GM12891 (cell line): ENCODE measurements at regions not wholly inside any gene's neighbourhood (a gene's known extent, or its start where the extent isn't known, plus 50 kb on each side); places are given as distances from the start of the nearest gene placed in this dataset.

Source experiments
- DNase-seq: peaks from one replicate; pipeline ENCODE4 v3.0.0; 2011; ENCODE audit warnings: low spot score; ENCODE audit not compliant: insufficient read length
- FAIRE-seq: peaks from 2 replicates; lab custom pipeline; 2011; peaks lifted over from hg19 to GRCh38; lab: Jason Lieb, UNC
- PAX5 ChIP-seq: IDR thresholded peaks from 2 replicates; pipeline ENCODE4 v1.6.1; 2011; ENCODE audit warnings: low read length, moderate library complexity, mild to moderate bottlenecking; ENCODE audit not compliant: insufficient read depth, severe bottlenecking
- POLR2A ChIP-seq: IDR thresholded peaks from 2 replicates; pipeline ENCODE4 v1.6.1; 2011; ENCODE audit warnings: low read depth, low read length, control low read depth
- POLR2AphosphoS5 ChIP-seq: IDR thresholded peaks from 2 replicates; pipeline ENCODE4 v1.6.1; 2011; ENCODE audit warnings: low read depth, low read length, control low read depth
- POU2F2 ChIP-seq: IDR thresholded peaks from 2 replicates; pipeline ENCODE4 v1.6.1; 2011; ENCODE audit warnings: low read depth, mild to moderate bottlenecking, control low read depth, low read length, moderate library complexity
- SPI1 ChIP-seq: IDR thresholded peaks from 2 replicates; pipeline ENCODE4 v1.6.1; 2011; ENCODE audit warnings: low read depth, low read length, control low read depth
- TAF1 ChIP-seq: IDR thresholded peaks from 2 replicates; pipeline ENCODE4 v1.6.1; 2011; ENCODE audit warnings: low read depth, low read length, control low read depth

DNA sequence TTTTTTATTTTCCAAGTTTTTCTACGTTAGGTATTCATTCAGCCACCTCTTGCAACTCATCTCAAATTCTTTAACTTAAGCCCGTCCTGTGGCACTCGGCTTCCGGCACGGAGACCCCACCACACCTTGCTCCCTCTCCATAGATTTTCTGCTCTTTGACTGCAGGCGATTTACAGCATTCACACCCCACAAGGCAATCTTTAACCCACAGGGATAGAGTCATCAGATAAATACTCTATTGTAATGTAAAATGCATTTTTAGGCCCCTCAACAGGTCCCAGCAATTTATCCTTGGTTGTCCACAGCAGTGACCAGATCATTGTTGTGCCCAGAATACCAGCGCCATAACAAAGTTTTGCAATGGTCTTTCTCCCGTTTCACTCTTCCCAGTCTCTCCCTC is 132.3 kb upstream of the EPHA4 start:
- FAIRE-seq = no peak

DNA sequence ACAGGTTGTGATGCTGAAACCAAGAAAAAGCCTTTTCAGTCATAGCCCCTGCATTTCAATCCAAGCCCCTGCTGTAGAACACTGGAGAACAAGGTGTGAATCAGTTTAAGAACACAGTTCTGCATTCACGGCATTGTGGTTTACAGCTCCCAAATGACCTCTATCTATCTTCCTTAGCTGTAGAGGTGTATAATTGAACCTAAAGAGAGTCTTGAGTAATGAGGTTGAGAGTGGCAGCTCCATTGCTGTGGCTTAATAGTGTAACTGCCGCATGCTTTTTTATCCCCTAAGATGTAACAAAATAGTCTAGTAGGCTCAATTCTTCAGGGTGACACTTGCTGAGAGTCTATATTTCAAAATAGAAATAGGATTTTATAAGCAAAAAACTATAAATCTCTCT is 121.3 kb upstream of the EPHA4 start:
- DNase-seq (no peak), FAIRE-seq (no peak)
- TF ChIP-seq POLR2A (no peak), TAF1 (no peak), POLR2AphosphoS5 (no peak), PAX5 (no peak), SPI1 (no peak), POU2F2 (no peak)

More for the DNA sequence above, 132.3 kb upstream of the EPHA4 start:
- no peak for TF ChIP-seq TAF1
- no peak for TF ChIP-seq POLR2A
- TF ChIP-seq PAX5 = no peak
- TF ChIP-seq SPI1 = no peak
- no peak for TF ChIP-seq POLR2AphosphoS5
- TF ChIP-seq POU2F2 = no peak
- no peak for DNase-seq

DNA sequence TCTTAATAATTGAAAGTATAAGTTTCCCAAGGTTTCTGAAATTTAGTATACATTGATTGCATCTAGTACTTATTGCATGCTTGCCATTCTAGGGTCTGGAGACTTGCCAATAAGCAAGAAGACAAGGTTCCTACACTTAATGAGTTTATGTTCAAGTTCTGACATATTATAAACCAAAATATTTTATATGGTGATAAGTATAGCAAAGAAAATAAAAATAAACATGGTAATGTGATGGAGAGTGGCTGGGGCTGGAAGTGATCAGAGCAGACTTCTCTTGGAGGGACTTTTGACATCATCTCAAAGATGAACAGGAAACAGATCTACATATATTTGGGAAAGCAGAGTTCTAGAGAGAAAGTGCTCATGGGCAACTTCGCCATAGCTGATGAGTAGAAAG is 119.5 kb upstream of the EPHA4 start:
- no peak for FAIRE-seq
- TF ChIP-seq POU2F2 = no peak
- no peak for TF ChIP-seq POLR2A
- TF ChIP-seq POLR2AphosphoS5 = no peak
- no peak for TF ChIP-seq SPI1
- no peak for TF ChIP-seq TAF1
- TF ChIP-seq PAX5 = no peak
- no peak for DNase-seq

DNA sequence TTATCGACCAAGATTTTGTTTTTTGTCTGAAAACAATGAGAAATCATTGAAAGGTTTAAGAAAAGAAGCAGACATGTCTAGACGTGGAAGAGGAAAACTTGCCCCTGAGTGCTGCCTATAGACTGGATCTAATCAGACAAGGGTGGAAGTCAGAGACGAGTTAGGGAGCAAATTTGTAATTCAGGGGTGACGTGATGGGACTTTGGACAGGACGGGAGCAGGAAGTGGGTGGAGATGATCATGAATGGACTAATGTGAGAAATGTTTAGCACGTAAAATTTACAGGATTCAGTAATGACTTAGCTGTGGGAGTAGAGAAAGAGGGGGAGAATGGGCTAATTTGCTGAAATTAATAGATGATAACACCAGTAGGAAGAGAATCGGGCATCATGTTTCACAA is 117.0 kb upstream of the EPHA4 start:
- TF ChIP-seq PAX5 = no peak
- TF ChIP-seq TAF1 = no peak
- TF ChIP-seq POLR2A = no peak
- no peak for TF ChIP-seq POU2F2
- no peak for TF ChIP-seq POLR2AphosphoS5
- TF ChIP-seq SPI1 = no peak
- DNase-seq (no peak), FAIRE-seq (no peak)

DNA sequence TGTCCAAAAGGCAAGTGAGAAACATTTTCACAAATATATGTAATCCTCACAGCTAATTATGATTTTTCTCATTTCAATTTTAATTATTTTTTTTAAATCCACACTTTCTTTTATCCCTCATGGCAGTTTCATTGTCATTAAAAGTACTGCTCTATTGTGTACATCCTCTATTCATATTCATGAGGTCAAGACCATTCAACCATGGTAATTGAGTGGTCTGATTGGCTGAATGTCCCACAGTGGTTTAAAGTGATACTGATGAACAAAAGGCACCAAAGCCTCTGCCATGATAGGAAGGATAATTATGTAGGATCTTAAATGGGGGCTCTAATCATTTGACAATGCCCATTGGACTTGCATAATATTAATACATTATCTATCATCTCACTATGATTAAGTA is 108.4 kb upstream of the EPHA4 start:
- TF ChIP-seq POLR2AphosphoS5 (no peak), POU2F2 (no peak), TAF1 (no peak), POLR2A (no peak), SPI1 (no peak), PAX5 (no peak)
- DNase-seq (no peak), FAIRE-seq (no peak)

DNA sequence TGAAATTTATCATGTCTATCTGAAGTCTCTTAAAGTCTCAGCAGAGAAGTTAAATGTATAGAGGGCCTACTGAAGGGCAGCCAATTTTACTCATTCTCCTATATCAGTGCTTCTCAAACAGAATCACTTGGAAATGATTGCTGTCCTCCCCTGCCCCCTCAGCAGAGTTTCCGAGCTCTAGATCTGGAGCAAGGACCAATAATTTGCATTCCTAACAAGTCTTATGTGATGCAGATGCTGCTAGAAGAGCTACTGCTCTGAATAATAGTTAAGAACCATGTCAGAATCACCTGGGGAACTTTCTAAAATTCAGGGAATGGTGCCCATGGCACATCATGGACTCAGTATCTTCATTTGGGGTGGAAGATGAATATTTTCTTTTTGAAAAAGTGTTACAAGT is 105.6 kb upstream of the EPHA4 start:
- FAIRE-seq (no peak), DNase-seq (no peak)
- TF ChIP-seq TAF1 (no peak), POLR2A (no peak), SPI1 (no peak), POLR2AphosphoS5 (no peak), POU2F2 (no peak), PAX5 (no peak)

DNA sequence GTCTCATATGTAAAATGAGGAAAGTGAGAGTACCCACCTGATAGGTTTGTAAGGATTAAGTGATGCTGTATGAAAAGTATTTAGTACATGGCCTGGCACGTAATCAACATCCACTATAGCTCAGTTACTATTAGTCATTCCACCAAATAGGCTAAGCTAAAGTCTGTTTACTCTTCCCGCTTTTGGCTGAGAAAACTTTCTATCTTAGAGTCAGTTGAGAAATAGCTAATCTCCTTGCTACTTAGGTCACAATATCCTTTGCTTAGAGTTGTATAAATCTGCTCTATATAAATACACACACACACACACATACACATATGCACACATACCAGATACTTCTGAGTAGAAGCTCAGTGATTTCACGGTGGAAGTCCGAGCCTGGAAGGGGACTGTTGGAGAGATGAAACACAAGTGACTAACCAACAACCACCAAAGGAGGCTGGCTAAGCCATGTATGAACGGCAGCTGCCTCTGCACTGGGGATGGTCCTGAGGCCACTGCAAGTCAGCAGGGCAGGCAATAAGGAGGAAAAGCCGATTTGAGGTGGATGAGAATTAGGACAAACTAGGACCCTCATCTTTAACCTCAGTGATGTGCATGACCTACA is 104.6 kb upstream of the EPHA4 start:
- DNase-seq = no peak
- FAIRE-seq = no peak

DNA sequence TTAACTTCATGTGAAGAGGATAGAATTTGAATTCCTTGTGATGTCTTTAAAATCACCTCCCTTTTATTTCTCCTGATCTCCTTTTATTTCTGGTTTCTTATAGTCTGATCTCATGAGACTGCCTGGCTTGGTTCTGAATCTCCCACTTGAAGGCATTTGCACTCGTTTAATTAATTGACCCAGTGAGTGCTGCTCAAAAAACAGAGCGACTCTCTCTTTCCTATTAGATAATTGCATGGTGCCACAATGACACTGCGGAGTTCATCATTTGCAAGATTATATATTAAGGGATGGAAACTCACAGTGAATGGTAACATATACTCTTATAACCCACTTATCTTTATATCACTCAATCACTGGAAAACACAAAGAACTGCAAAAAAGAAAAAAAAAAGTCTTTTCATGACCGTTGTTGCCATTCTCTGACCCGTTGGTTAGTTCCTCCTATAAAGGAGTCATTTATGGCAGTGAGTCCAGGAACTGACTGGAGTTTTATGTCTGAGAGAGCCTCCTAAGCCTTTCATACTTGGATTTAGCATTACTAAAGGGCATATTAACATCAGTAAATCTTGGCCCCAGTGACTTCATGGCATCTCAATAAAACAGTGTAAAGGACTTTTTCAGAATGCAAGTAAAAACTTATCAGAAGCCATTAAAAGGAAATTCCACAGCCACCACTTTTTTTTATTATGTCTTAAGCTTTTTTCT is 103.3 kb upstream of the EPHA4 start:
- DNase-seq = no peak
- TF ChIP-seq PAX5 (no peak), POLR2AphosphoS5 (no peak), TAF1 (no peak), POU2F2 (no peak), SPI1 (no peak), POLR2A (no peak)
- FAIRE-seq = no peak

More for the DNA sequence above, 104.6 kb upstream of the EPHA4 start:
- TF ChIP-seq POLR2AphosphoS5 (no peak), TAF1 (no peak), POLR2A (no peak), POU2F2 (no peak), PAX5 (no peak)

DNA sequence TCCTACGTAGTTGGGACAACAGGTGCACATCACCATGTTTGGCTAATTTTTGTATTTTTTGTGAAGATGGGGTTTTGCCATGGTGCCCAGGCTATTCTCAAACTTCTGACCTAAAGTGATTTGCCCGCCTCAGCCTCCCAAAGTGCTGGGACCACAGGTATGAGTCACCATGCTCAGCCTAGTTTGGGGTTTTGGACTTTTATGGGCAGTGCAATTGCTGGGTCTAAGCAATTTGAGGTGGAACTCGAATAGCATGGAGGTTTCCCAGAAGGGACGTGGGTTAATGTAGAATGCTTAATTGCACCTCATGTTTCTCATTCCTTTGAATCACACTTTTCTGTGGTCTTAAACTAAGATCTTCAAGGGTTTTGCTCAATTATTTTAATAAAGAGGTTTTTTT is 102.3 kb upstream of the EPHA4 start:
- DNase-seq = no peak
- FAIRE-seq = no peak
- TF ChIP-seq POLR2AphosphoS5 = no peak
- no peak for TF ChIP-seq SPI1
- TF ChIP-seq POLR2A = no peak

DNA sequence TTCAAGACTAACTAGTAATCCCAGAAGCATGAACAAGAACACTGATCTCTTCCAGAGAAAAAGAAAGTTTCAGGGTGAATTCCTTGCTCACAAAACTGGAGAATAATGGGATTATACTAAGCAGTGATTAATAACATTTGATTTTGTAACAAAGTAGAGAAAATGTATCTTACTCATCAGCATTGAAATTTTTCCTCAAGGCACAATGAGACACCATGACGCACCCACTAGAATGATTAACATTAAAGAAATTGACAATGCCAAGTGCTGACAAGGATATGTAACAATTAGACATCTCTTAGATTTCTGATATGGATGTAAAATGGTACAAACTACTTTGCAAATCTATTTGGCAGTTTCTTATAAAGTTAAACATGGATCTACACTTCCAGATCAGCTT is 101.1 kb upstream of the EPHA4 start:
- DNase-seq = no peak
- TF ChIP-seq SPI1 (no peak), POLR2AphosphoS5 (no peak), POU2F2 (no peak), POLR2A (no peak), TAF1 (no peak), PAX5 (no peak)
- FAIRE-seq = no peak
